NCI-H748 (cell line): ENCODE measurements at regions not wholly inside any gene's neighbourhood (a gene's known extent, or its start where the extent isn't known, plus 50 kb on each side); places are given as distances from the start of the nearest gene placed in this dataset.
"Not testable (repeated sequence)": the region's sequence is repeated elsewhere in the genome, so short reads cannot be mapped to it uniquely, and the experiment has no call there.

Experiments used
- DNase-seq: peaks from one replicate; lab custom pipeline; 2025; ENCODE audit not compliant: unreplicated experiment; lab: John Stamatoyannopoulos, UW

- no peak for DNase-seq
Measured at GRCh38 chr11:104704888-104705287, 193.4 kb downstream of the CASP12 start.

GRCh38 chr11:104704146-104704830 is 194.0 kb downstream of the CASP12 start:
- no peak for DNase-seq

DNA sequence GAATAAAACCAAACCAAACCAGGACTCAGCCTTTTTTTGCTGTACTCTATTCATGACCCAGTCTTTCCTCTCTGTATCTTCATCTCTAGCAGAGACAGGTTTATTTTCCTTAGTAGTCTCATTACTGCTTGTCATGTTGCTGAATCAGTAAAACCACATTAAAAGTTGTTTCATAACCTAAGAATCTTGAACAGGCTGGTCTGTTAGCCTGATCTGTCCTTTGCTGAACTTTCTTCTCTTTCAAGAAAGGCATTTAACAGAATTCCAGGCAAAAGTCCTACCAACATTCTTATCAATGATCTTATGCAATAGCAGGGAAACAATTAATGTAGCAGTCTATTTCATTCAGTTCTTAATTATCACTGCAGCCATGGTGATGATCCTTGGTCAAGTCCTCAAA is 197.7 kb downstream of the CASP12 start:
- no peak for DNase-seq

GRCh38 chr11:104699981-104700380 is 198.3 kb downstream of the CASP12 start:
- DNase-seq = no peak

DNA sequence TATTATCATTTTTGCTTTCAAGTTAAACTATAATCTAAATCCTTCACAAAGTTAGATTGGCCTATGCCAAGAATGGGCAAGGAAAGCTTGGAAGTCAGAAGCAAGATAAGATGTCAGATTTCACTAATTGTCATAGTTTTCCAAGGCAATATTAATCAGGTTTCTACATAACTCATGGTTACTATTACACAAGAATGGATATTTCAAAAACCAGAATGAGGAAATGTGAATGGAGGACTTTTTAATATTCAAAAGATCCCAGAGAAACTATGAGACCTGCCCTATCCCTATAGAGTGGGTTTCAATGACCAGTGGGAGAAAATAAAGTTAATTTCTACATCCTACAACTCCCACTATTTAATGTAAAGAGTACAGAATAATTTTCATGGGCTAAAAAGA is 203.2 kb downstream of the CASP12 start:
- no peak for DNase-seq

DNA sequence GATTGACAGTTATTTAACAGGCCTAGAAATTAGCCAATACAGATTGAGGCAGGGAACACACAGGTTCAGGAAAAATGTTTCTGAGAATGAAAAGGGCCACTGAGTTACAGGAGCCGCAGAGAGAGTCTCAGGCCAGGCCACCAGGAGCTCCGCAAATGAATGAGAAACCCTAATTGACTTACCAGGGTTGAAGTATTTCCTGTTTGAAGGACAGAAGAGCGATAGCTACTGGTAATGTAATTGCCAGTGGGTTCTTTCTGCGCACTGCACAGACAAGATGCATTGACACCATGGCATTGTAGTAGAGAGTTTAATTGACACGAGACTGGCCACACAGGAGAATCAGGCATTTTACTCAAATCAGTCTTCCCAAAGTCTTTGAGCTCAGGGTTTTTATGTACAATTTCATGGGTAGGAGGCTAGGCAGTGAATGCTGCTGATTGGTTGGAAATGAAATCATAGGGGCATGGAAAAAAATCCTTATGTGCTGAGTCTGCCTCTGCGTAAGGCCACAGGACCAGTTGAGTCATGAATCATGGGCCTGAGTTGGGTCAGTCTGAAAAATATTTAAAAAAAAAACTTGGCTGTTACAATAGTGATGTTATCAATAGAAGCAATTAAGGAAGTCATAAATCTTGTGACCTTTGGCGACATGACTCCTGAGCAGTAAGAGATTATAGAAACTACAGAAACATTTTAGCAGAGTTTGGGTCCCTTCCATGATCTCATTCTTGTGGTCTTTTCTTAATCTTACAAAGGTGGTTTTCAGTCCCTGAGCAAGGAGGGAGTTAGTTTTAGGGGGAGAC is 203.8 kb downstream of the CASP12 start:
- no peak for DNase-seq

DNA sequence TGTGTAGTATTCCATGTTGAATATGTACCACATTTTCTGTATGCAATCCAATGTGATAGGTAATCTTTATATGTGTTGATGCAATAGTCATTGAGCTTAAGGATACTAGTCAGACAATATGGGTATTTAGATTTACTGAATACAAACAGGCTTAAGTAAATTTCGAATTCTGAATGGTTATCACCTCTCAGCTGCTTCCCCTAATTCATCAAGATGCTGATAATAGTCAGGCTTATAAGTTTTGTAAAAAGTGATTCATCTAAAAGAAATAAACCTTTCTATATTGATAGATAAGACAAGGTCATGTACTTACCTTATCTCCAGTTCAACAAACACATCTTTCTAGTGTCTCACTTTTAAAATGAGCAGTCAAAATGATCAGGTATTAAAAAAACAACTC is 205.5 kb downstream of the CASP12 start:
- no peak for DNase-seq

DNA sequence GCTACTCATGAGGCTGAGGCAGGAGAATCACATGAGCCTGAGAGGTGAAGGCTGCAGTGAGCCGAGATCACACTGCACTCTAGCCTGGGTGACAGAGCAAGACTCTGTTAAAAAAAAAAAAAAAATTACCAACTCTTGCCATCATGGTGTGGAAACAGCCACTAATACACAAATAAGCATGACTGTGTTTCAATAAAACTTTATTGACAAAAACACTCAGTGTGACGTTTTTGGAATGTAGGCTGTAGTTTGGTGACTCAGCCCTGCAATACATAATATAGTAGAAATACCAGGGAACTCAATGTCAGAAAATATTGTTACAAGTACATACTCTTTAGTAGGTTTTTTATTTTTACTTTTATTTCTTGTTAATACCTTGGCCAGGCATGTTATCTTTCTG is 207.1 kb downstream of the CASP12 start:
- DNase-seq = no peak

DNA sequence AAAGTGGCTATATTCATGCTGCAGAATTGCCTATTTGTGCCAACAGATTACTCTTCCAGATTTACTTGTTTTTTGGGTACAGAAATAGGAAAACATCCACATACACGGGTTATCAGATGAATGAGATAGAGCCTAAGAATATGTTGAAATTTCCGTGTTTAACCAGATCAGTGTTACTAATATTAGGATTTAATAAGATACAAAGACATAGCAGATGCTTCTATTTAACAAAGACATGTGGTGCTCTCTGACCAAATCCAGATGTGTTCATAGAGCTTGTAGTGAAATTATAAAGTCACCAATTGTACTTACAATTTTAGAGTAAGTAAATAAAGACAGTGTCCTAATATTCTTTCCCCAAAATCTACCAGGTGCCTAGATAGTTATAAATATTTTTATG is 208.0 kb downstream of the CASP12 start:
- DNase-seq = no peak

GRCh38 chr11:104688731-104689130 is 209.5 kb downstream of the CASP12 start:
- no peak for DNase-seq

GRCh38 chr11:104682206-104682605 is 216.1 kb downstream of the CASP12 start:
- DNase-seq = no peak

- DNase-seq = no peak
Measured at GRCh38 chr11:104679258-104679657, 219.0 kb downstream of the CASP12 start.

- DNase-seq = no peak
Measured at GRCh38 chr11:104678408-104678807, 219.9 kb downstream of the CASP12 start.

GRCh38 chr11:104677069-104677468 is 221.2 kb downstream of the CASP12 start:
- DNase-seq = not testable (repeated sequence)

DNA sequence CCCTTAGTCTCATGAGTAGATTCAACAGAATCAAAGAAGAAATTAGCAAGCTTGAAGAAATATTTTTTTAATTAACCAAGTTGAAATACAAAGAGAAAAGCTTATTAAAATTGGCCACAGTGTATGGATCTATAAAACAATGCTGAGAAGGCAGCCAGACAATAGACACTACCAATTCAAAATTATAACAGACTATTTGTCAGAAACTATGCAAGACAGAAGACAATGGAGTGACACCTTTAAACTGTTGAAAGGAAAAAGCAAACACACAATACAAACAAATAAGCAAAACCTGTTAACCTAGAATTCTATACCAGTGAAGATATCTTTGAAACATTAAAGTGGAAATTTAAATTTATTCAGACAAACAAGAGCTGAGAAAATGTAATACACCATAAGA is 225.4 kb downstream of the CASP12 start:
- no peak for DNase-seq

GRCh38 chr11:104668797-104669463 is 229.3 kb downstream of the CASP12 start:
- no peak for DNase-seq

DNA sequence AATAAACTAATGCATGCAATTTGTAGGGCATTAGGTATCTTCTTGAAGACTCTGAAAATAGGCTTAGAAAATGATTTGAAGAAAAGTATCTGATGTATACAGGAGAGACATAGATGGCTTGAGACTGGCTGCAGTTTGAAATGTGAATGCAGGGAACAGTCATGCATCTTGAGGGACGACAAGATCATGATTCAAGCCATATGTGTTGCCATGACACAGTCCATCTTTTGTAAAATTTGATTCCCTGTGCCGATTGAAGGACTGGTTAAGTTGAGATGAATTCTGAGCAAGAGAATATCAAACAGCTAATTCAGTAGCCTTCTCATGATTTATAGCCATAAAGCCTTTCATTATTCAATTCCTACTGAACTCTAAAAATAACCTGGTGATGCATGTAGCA is 231.6 kb downstream of the CASP12 start:
- no peak for DNase-seq

GRCh38 chr11:104665641-104666040 is 232.6 kb downstream of the CASP12 start:
- DNase-seq = no peak

DNA sequence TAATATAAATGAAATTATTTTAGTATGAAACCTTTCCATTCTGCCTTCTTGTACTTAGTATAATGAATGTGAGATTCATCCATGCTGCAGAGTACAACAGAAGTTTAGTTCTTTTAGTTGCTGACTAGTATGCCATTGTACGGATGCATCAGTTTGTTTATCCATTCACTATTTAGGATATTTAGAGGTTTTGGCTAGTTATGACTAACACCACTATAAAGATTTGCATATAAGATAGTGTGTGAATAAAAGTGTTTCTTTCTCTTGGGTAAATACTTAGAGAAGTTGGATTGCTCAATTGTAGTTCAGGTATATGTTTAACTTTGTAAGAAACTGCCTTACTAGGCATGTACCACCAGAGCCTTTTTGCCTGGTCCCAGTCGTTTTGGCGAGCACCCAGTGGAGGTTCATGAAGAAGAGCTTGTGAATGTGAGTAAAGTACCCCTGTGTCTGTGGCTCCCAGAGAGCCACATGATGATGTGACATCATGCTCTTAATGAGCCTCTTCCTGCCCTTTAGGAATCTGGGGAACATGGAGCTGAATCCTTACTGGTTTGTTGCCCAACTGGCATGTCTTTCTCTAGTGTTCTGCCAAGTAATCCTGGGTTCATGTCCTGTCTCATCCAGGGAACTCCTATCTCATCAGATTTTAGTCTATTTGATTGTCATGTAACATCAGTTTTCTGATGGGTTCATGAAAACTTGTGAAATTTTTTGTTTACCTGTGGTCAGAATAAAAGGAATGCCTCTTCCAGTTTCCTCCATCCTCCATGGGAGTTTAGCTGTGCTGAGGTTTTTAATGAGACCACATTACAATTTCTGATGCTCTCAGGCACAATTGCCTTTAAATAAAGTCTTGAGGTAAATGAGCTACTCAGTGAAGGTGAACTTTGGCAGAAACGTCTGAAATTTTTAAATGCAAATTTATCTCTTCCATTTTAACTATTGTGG is 234.8 kb downstream of the CASP12 start:
- no peak for DNase-seq

DNA sequence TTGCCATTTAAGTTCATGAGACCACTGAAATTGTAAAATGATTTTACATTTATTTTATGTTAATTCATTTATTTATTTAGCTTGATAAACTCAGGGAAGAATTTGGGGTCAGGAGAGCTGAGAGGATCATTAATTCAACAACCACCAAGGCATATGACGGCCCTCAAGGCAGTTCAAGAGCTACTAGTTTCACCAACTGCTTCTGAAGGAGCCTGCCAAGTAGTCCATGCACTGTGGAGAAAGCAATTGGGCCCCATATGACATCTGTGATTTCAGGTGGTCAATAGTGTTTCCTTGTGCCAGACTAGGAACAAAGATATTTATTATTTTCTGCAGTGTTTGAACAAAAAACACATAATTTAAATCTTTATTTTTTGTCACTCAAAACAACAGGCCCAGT is 236.4 kb downstream of the CASP12 start:
- no peak for DNase-seq

DNA sequence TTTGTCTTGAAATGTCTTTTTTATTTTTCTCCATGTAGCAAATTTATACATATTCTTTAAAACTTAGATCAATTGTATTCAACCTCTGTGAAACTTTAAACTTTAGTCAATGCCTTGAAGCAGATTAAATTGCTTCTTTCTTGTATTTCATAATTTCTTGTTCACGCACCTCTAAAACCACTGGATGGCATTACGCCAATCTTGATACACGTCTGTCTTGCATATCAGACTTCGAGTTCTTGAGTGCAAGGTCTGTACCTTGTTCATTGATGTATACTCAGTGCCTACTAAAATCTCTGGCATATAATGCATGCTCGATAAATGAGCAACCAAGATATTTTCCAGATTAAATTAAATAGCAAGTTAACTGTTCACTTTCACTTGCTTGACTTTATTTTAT is 236.8 kb downstream of the CASP12 start:
- no peak for DNase-seq
